ENCODE measurements at regions not wholly inside any gene's neighbourhood (a gene's known extent, or its start where the extent isn't known, plus 50 kb on each side); places are given as distances from the start of the nearest gene placed in this dataset.

GRCh38 chr1:165025805-165026204 lies 330.7 kb downstream of the LMX1A start:
- no peaks in the 10 kb centered on the region for H3K79me2 ChIP-seq (ENCODE audit: insufficient read depth)
- no peaks in the 10 kb centered on the region for H3K9me3 ChIP-seq (ENCODE audit: low read depth)
- H3K36me3 ChIP-seq (ENCODE audit: low read depth) = no peaks in the 10 kb centered on the region
- H4K20me1 ChIP-seq (ENCODE audit: insufficient read depth) = no peaks in the 10 kb centered on the region
- H3K27ac ChIP-seq = no peak overlapping the region
- H3K9ac ChIP-seq = no peak overlapping the region
- DNase-seq = no peak
- in situ Hi-C loops (cut with MboI) = no loop called here
- no peaks in the 10 kb centered on the region; the same call in 1 of the 2 replicates for H3K27me3 ChIP-seq (replicated peaks; ENCODE audit: insufficient read depth)
- H2AFZ ChIP-seq = no peak overlapping the region
- no peaks in the 10 kb centered on the region for H3F3A ChIP-seq (ENCODE audit: insufficient read depth)
- H3K4me1 ChIP-seq (ENCODE audit: insufficient read depth) = no peaks in the 10 kb centered on the region
- 22 to 43% methylated on average over 2 of the region's 2 CpGs for WGBS, 2 experiments (ENCODE audit: low coverage in 1 of 2, low lambda C conversion rate in 2 of 2, missing lambda C conversion rate in 2 of 2)
- no peak overlapping the region for H3K4me3 ChIP-seq
- H3K4me2 ChIP-seq (ENCODE audit: unreplicated experiment) = no peak overlapping the region
- H3K9me2 ChIP-seq (ENCODE audit: insufficient read depth) = no peaks in the 10 kb centered on the region
- TF ChIP-seq EZH2 (IDR thresholded peaks at IDR 0.05; ENCODE audit: insufficient read depth, poor library complexity, severe bottlenecking) = no peak
- no peak for TF ChIP-seq EZH2phosphoT487 (IDR thresholded peaks at IDR 0.05; ENCODE audit: insufficient read depth, low read depth)

GRCh38 chr1:165014753-165015152 lies 341.8 kb downstream of the LMX1A start:
- TF ChIP-seq EZH2 (IDR thresholded peaks at IDR 0.05; ENCODE audit: insufficient read depth, poor library complexity, severe bottlenecking) = no peak
- TF ChIP-seq EZH2phosphoT487 (IDR thresholded peaks at IDR 0.05; ENCODE audit: insufficient read depth, low read depth) = no peak
- no peaks in the 10 kb centered on the region for H4K20me1 ChIP-seq (ENCODE audit: insufficient read depth)
- no peaks in the 10 kb centered on the region for H3K9me3 ChIP-seq (ENCODE audit: low read depth)
- no peak overlapping the region for H3K4me2 ChIP-seq (ENCODE audit: unreplicated experiment)
- H3K4me3 ChIP-seq = no peak overlapping the region
- no peak for DNase-seq
- no peaks in the 10 kb centered on the region for H3K27me3 ChIP-seq (replicated peaks; ENCODE audit: insufficient read depth)
- no peak overlapping the region for H2AFZ ChIP-seq
- H3K79me2 ChIP-seq (ENCODE audit: insufficient read depth) = no peaks in the 10 kb centered on the region
- no peaks in the 10 kb centered on the region for H3K4me1 ChIP-seq (ENCODE audit: insufficient read depth)
- WGBS, 2 experiments (ENCODE audit: low coverage in 1 of 2, low lambda C conversion rate in 2 of 2, missing lambda C conversion rate in 2 of 2) = 59 to 71% methylated on average over 4 of the region's 4 CpGs
- H3F3A ChIP-seq (ENCODE audit: insufficient read depth) = no peaks in the 10 kb centered on the region
- no peak overlapping the region for H3K27ac ChIP-seq
- no peak overlapping the region for H3K9ac ChIP-seq
- no peaks in the 10 kb centered on the region for H3K36me3 ChIP-seq (ENCODE audit: low read depth)
- in situ Hi-C loops (cut with MboI) = no loop called here
- H3K9me2 ChIP-seq (ENCODE audit: insufficient read depth) = no peaks in the 10 kb centered on the region

- Histone ChIP-seq H3K4me3 (no peak overlapping the region), H3K36me3 (ENCODE audit: low read depth) (no peaks in the 10 kb centered on the region), H3K9me2 (ENCODE audit: insufficient read depth) (no peaks in the 10 kb centered on the region), H4K20me1 (ENCODE audit: insufficient read depth) (no peaks in the 10 kb centered on the region), H3K79me2 (ENCODE audit: insufficient read depth) (no peaks in the 10 kb centered on the region), H3K27me3 (replicated peaks; ENCODE audit: insufficient read depth) (0 out of 2 replicates have a peak, but pooled peaks cover 5% of the 10 kb centered on the region), H3K9me3 (ENCODE audit: low read depth) (no peaks in the 10 kb centered on the region), H3F3A (ENCODE audit: insufficient read depth) (no peaks in the 10 kb centered on the region), H3K4me1 (ENCODE audit: insufficient read depth) (no peaks in the 10 kb centered on the region), H3K4me2 (ENCODE audit: unreplicated experiment) (no peak overlapping the region), H3K27ac (no peak overlapping the region), H2AFZ (no peak overlapping the region), H3K9ac (no peak overlapping the region)
- TF ChIP-seq EZH2 (IDR thresholded peaks at IDR 0.05; ENCODE audit: insufficient read depth, poor library complexity, severe bottlenecking) (no peak), EZH2phosphoT487 (IDR thresholded peaks at IDR 0.05; ENCODE audit: insufficient read depth, low read depth) (no peak)
- WGBS, 2 experiments (ENCODE audit: low coverage in 1 of 2, low lambda C conversion rate in 2 of 2, missing lambda C conversion rate in 2 of 2) = 0 to 3% methylated on average over 1 of the region's 1 CpG
- in situ Hi-C loops (cut with MboI) = no loop called here
- DNase-seq = no peak
Observed at GRCh38 chr1:165011991-165012531, 344.5 kb downstream of the LMX1A start.

- no peak overlapping the region for H3K4me2 ChIP-seq (ENCODE audit: unreplicated experiment)
- 6 to 8% methylated on average over 1 of the region's 1 CpG for WGBS, 2 experiments (ENCODE audit: low coverage in 1 of 2, low lambda C conversion rate in 2 of 2, missing lambda C conversion rate in 2 of 2)
Observed at GRCh38 chr1:165011186-165011585, 345.3 kb downstream of the LMX1A start.

More at GRCh38 chr1:165011186-165011585, 345.3 kb downstream of the LMX1A start:
- no peak overlapping the region for H3K9ac ChIP-seq
- in situ Hi-C loops (cut with MboI) = no loop called here
- H2AFZ ChIP-seq = no peak overlapping the region
- no peaks in the 10 kb centered on the region for H3K9me3 ChIP-seq (ENCODE audit: low read depth)
- H3K9me2 ChIP-seq (ENCODE audit: insufficient read depth) = no peaks in the 10 kb centered on the region
- H4K20me1 ChIP-seq (ENCODE audit: insufficient read depth) = no peaks in the 10 kb centered on the region
- no peak overlapping the region for H3K27ac ChIP-seq
- no peaks in the 10 kb centered on the region for H3K36me3 ChIP-seq (ENCODE audit: low read depth)
- no peaks in the 10 kb centered on the region for H3K4me1 ChIP-seq (ENCODE audit: insufficient read depth)
- H3K4me3 ChIP-seq = no peak overlapping the region
- DNase-seq = no peak
- H3K79me2 ChIP-seq (ENCODE audit: insufficient read depth) = no peaks in the 10 kb centered on the region
- TF ChIP-seq EZH2phosphoT487 (IDR thresholded peaks at IDR 0.05; ENCODE audit: insufficient read depth, low read depth) = no peak
- TF ChIP-seq EZH2 (IDR thresholded peaks at IDR 0.05; ENCODE audit: insufficient read depth, poor library complexity, severe bottlenecking) = no peak
- 0 out of 2 replicates have a peak, but pooled peaks cover 5% of the 10 kb centered on the region for H3K27me3 ChIP-seq (replicated peaks; ENCODE audit: insufficient read depth)
- no peaks in the 10 kb centered on the region for H3F3A ChIP-seq (ENCODE audit: insufficient read depth)
